T-cell (primary cell): ENCODE measurements at regions not wholly inside any gene's neighbourhood (a gene's known extent, or its start where the extent isn't known, plus 50 kb on each side); places are given as distances from the start of the nearest gene placed in this dataset.
A peak's percentile ranks its signal among the peaks of the same experiment; 100 is the strongest.

Source experiments
- ATAC-seq, 4 experiments: fragments of 200-7000 bp in 3 of 4; fragments of 150-1000 bp in 1 of 4; cut with Tn5 transposase; replicated peaks in 1 of 4; 1 replicate in 3 of 4; 2 replicates in 1 of 4; pipeline ENCODE4 v1.10.0; 2021; ENCODE audit warnings: moderate library complexity in 3 of 4, mild to moderate bottlenecking in 2 of 4, moderate number of reproducible peaks in 1 of 4
- CTCF ChIA-PET, 2 donors: fragments of 300-600 bp; sonication (Branson Sonifier 250); formaldehyde crosslinking; loops; one replicate each; lab custom pipeline; 2022; ENCODE audit warnings: antibody characterized with exemption in 2 of 2; lab: Charles Lee
- POLR2A ChIA-PET, 2 donors: fragments of 300-600 bp; sonication (Branson Sonifier 250); formaldehyde crosslinking; loops; one replicate each; lab custom pipeline; 2022; ENCODE audit warnings: antibody characterized with exemption in 2 of 2; lab: Charles Lee
- DNase-seq, 35 experiments: peaks; one replicate each; pipeline versions ENCODE4 v3.0.0 to v3.0.0-alpha.2; 2013 to 2023
- H3K27ac ChIP-seq: one replicate; pipeline ENCODE4 v1.5.1; 2013; ENCODE audit warnings: low read length
- H3K27me3 ChIP-seq, 2 experiments: replicated peaks in 1 of 2; 1 replicate in 1 of 2; 2 replicates in 1 of 2; pipeline versions ENCODE4 v1.6.1 to v1.7.0; 2013; ENCODE audit warnings: low read length in 1 of 2, mixed read lengths in 1 of 2; ENCODE audit not compliant: control insufficient read depth in 2 of 2, insufficient read depth in 2 of 2; ENCODE audit errors: extremely low read depth in 1 of 2
- H3K36me3 ChIP-seq, 2 donors: 1 replicate in 1 of 2; 2 replicates in 1 of 2; pipeline versions ENCODE4 v1.6.1 to v1.7.0; 2013; ENCODE audit warnings: low read length in 1 of 2; ENCODE audit not compliant: control insufficient read depth in 2 of 2, insufficient read depth in 1 of 2; ENCODE audit errors: extremely low read depth in 1 of 2
- H3K4me1 ChIP-seq, 2 experiments: 1 replicate in 1 of 2; 2 replicates in 1 of 2; pipeline versions ENCODE4 v1.6.1 to v1.7.0; 2013; ENCODE audit warnings: low read length in 2 of 2, mixed read lengths in 1 of 2; ENCODE audit not compliant: insufficient read depth in 2 of 2, control insufficient read depth in 1 of 2; ENCODE audit errors: extremely low read depth in 1 of 2
- H3K4me3 ChIP-seq, 2 donors: 1 replicate in 1 of 2; 2 replicates in 1 of 2; pipeline versions ENCODE4 v1.5.1 to v1.7.0; 2013; ENCODE audit warnings: mild to moderate bottlenecking in 2 of 2, low read length in 1 of 2, moderate library complexity in 1 of 2; ENCODE audit not compliant: control insufficient read depth in 1 of 2; ENCODE audit errors: extremely low read depth in 1 of 2
- H3K9me3 ChIP-seq: 2 replicates; pipeline ENCODE4 v1.7.0; 2013
- H3K27ac Mint-ChIP-seq, 2 donors: one replicate each; pipeline ENCODE4 v1.8.0; 2020 to 2021; ENCODE audit warnings: mild to moderate bottlenecking in 2 of 2, mixed read lengths in 2 of 2
- H3K27me3 Mint-ChIP-seq, 2 donors: one replicate each; pipeline ENCODE4 v1.8.0; 2021 to 2022; ENCODE audit warnings: mixed read lengths in 2 of 2
- H3K36me3 Mint-ChIP-seq: one replicate; pipeline ENCODE4 v1.8.0; 2021; ENCODE audit warnings: mixed read lengths
- H3K4me1 Mint-ChIP-seq, 3 donors: one replicate each; pipeline ENCODE4 v1.8.0; 2020 to 2022; ENCODE audit warnings: mixed read lengths in 3 of 3, mild to moderate bottlenecking in 1 of 3
- H3K4me3 Mint-ChIP-seq, 3 donors: one replicate each; pipeline ENCODE4 v1.8.0; 2020 to 2022; ENCODE audit warnings: mild to moderate bottlenecking in 3 of 3, mixed read lengths in 3 of 3, moderate library complexity in 3 of 3
- H3K9me3 Mint-ChIP-seq, 3 donors: one replicate each; pipeline ENCODE4 v1.8.0; 2020 to 2022; ENCODE audit warnings: mixed read lengths in 3 of 3
- WGBS: methylation state at CpG from one replicate; pipeline ENCODE4 v1.1.5; 2013; ENCODE audit warnings: missing lambda C conversion rate; ENCODE audit not compliant: insufficient coverage; 5-methylcytosine and 5-hydroxymethylcytosine counted together

DNA sequence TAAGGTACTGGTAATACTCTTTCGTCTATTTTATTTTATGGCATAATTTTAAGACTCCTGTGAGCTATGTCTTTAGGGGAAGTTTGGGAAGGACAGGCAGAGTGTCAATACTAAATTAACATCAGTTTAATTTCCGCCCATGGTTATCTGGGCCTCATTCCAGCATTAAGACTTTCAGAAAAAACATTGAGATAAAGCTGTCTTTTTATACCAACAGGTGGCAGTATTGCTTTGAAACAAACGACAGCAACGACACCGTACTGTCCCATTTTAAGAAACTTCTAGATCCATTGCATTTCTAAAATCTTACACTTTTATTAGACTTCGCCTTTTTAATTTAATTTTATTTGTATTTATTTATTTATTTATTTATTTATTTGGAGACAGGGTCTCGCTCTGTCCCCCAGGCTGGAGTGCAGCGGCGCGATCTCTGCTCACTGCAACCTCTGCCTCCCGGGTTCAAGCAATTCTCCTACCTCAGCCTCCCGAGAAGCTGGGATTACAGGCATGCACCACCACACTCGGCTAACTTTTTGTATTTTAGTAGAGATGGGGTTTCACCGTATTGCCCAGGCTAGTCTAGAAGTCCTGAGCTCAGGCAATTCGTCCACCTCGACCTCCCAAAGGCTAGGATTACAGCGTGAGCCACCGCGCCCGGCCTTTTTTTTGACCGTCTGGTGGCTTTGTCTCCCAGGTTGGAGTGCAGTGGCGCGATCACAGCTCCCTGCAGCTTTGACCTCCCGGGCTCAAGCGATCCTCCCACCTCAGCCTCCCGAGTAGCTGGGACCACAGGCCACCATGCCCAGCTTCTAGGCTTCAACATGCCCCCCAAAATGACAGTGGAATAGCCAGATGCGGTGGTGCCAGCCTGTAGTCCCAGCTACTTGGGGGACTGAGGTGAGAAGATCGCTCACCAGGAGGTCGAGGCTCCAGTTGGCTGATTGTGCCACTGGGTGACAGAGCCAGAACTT, 78.7 kb upstream of the C1GALT1 start:
- H3K27me3 Mint-ChIP-seq, result no peaks in the 10 kb centered on the region
- H3K27me3 ChIP-seq, result peaks cover 0 to 3% of the 10 kb centered on the region in 2 experiments
- DNase-seq, result peak in 6 of 35 experiments; percentile 4 to 80 (median 8)
- H3K27ac Mint-ChIP-seq, result peak overlapping the region in 1 of 2 donors; percentile 34
- H3K4me1 ChIP-seq, result peaks cover 5 to 8% of the 10 kb centered on the region in 2 experiments
- POLR2A ChIA-PET, result interaction anchor here (0.6 to 1.3 kb wide), 4 partner anchors 13 to 446 kb away, joined by 3 to 7 read pairs (median 4); partner anchors contain the start of gene C1GALT1 (in 1 of the 2)
- H3K27ac ChIP-seq, result no peak overlapping the region
- 89% methylated on average over 15 of the region's 29 CpGs for WGBS
- no peak overlapping the region for H3K4me3 ChIP-seq
- no peaks in the 10 kb centered on the region for H3K36me3 ChIP-seq
- H3K4me1 Mint-ChIP-seq, result peaks cover 22 to 27% (median 25%) of the 10 kb centered on the region in 3 donors
- H3K36me3 Mint-ChIP-seq, result peaks cover 1% of the 10 kb centered on the region
- no peak overlapping the region for H3K4me3 Mint-ChIP-seq
- ATAC-seq, result peak; percentile 70 to 86 (median 76)
- no peaks in the 10 kb centered on the region for H3K9me3 ChIP-seq
- peaks cover 0 to 2% (median under 1%) of the 10 kb centered on the region in 3 donors for H3K9me3 Mint-ChIP-seq
- CTCF ChIA-PET, result interaction anchor here (0.6 to 2.0 kb wide), 41 partner anchors 8 to 1192 kb away, joined by 3 to 33 read pairs (median 4); partner anchors contain the start of genes C1GALT1 (in 2 of the 2) and COL28A1 (in 1 of the 2)

DNA sequence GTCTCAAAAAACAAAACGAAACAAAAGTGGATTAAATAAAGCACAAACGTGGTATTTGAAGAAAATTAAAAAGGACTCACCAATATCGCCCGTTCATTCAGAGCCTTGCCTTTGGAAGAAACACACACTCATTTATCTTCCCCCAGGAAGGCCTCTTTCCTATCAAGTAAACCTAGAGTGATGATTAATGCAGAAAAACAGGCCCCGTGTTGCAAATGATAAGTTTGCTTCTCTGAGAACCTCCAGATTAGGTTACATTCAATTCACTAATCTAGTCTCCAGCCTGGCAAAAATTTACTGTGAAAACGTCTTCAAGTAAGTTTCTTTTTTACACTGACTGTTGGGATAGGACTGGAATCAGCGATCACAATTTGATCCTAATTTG, 78.0 kb upstream of the C1GALT1 start:
- ChIA-PET POLR2A (interaction anchor here in 1 of 2 donors (1.7 kb wide), 1 partner anchor 78 kb away, joined by 6 read pairs; no protein-coding TSS in a partner anchor), CTCF (interaction anchor here (1.0 to 1.8 kb wide), 10 partner anchors 9 to 577 kb away, joined by 3 to 33 read pairs (median 3); partner anchors contain the start of gene C1GALT1 (in 1 of the 2))
- H3K4me1 Mint-ChIP-seq, result peaks cover 22 to 27% (median 25%) of the 10 kb centered on the region in 3 donors
- 100% methylated on average over 2 of the region's 7 CpGs for WGBS
- no peak for ATAC-seq
- Histone ChIP-seq H3K4me3 (no peak overlapping the region), H3K9me3 (no peaks in the 10 kb centered on the region), H3K27me3 (peaks cover 0 to 3% of the 10 kb centered on the region in 2 experiments), H3K36me3 (no peaks in the 10 kb centered on the region), H3K4me1 (peaks cover 5 to 8% of the 10 kb centered on the region in 2 experiments), H3K27ac (no peak overlapping the region)
- peaks cover 2% of the 10 kb centered on the region for H3K36me3 Mint-ChIP-seq
- H3K4me3 Mint-ChIP-seq, result no peak overlapping the region
- DNase-seq, result no peak
- H3K27me3 Mint-ChIP-seq, result no peaks in the 10 kb centered on the region
- H3K9me3 Mint-ChIP-seq, result peaks cover 0 to 5% (median 3%) of the 10 kb centered on the region in 3 donors
- peak overlapping the region; percentile 34 to 80 for H3K27ac Mint-ChIP-seq

DNA sequence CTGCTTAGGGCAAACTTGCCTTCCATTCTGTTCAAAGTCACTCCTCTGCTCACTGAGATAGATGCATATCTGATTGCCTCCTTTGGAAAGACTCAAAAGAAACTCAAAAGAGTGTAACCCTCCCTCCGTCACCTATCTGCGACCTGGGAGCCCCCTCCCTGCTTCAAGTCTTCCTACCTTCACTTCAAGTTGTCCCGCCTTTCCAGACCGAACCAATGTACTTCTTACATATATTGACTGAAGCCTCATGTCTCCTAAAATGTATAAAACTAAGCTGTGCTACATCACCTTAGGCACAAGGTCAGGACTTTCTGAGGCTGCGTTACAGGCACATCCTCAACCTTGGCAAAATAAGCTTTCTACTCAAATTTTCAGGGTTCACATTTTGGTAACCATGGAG, 77.4 kb upstream of the C1GALT1 start:
- Mint-ChIP-seq H3K27ac (peak overlapping the region; percentile 43 to 80), H3K4me1 (peaks cover 22 to 27% (median 25%) of the 10 kb centered on the region in 3 donors), H3K36me3 (peaks cover 2% of the 10 kb centered on the region), H3K27me3 (no peaks in the 10 kb centered on the region), H3K4me3 (peak overlapping the region in 1 of 3 donors; percentile 11), H3K9me3 (peaks cover 0 to 5% (median 3%) of the 10 kb centered on the region in 3 donors)
- ChIA-PET CTCF (interaction anchor here (0.6 to 1.4 kb wide), 15 partner anchors 8 to 576 kb away, joined by 3 to 9 read pairs (median 4); partner anchors contain the start of gene C1GALT1 (in 1 of the 2)), POLR2A (interaction anchor here in 1 of 2 donors (1.7 kb wide), 1 partner anchor 77 kb away, joined by 6 read pairs; no protein-coding TSS in a partner anchor)
- H3K9me3 ChIP-seq, result no peaks in the 10 kb centered on the region
- no peaks in the 10 kb centered on the region for H3K36me3 ChIP-seq
- peaks cover 0 to 3% of the 10 kb centered on the region in 2 experiments for H3K27me3 ChIP-seq
- H3K4me3 ChIP-seq, result no peak overlapping the region
- H3K4me1 ChIP-seq, result peaks cover 5 to 8% of the 10 kb centered on the region in 2 experiments
- WGBS, result 94% methylated on average over 4 of the region's 5 CpGs
- DNase-seq (no peak), ATAC-seq (no peak)
- H3K27ac ChIP-seq, result no peak overlapping the region

DNA sequence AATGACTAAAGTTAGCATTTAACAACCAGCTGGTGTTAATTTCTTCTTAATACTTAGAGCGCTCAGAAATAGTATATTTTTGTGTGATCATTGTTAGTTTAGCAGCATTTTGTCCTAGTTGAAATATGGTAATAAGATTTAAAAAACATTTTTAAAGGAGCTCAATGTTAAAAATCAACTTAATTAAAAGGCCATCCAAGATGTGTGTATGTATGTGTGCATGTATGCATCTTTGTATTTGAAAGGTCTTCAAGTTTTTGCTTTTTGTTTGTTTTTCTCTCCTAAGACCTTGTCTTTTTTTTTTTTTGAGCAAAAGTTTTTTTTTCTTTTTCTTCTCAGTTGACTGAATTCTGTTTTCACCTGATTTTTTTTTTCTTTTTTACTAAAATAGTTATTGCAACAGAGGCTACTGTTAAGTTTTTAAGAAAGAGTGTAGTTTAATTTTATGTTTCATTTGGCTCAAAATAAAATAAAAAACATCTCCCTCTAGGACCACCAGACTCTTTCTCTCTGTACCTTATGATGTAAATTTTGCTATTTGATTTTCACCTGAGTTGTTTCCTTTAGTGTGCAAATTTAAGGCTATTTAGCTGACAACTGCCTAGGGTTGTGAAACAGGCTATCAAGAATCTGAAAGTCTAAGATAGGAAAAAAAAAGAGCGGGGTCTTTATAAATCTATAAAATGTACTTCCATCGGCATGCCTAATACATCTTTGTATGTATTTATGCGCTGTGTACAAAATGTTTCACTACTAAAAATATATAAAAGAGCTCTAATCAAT, 76.4 kb upstream of the C1GALT1 start:
- Histone ChIP-seq H3K4me1 (peaks cover 5 to 8% of the 10 kb centered on the region in 2 experiments), H3K36me3 (no peaks in the 10 kb centered on the region), H3K27ac (no peak overlapping the region), H3K4me3 (no peak overlapping the region), H3K9me3 (no peaks in the 10 kb centered on the region), H3K27me3 (peaks cover 0 to 3% of the 10 kb centered on the region in 2 experiments)
- ATAC-seq, result no peak
- H3K4me1 Mint-ChIP-seq, result peaks cover 22 to 27% (median 25%) of the 10 kb centered on the region in 3 donors
- H3K36me3 Mint-ChIP-seq, result peaks cover 2% of the 10 kb centered on the region
- peak overlapping the region; percentile 43 to 80 for H3K27ac Mint-ChIP-seq
- no peaks in the 10 kb centered on the region for H3K27me3 Mint-ChIP-seq
- peak overlapping the region in 1 of 3 donors; percentile 11 for H3K4me3 Mint-ChIP-seq
- WGBS, result no CpG with 5 or more reads among the region's 4 CpGs
- POLR2A ChIA-PET, result interaction anchor here (0.5 to 1.7 kb wide), 4 partner anchors 45 to 806 kb away, joined by 3 to 6 read pairs (median 3); no protein-coding TSS in a partner anchor
- CTCF ChIA-PET, result interaction anchor here (0.6 to 1.5 kb wide), 16 partner anchors 7 to 1190 kb away, joined by 3 to 9 read pairs (median 4); partner anchors contain the start of gene C1GALT1 (in 1 of the 2)
- DNase-seq, result no peak
- peaks cover 0 to 5% (median 3%) of the 10 kb centered on the region in 3 donors for H3K9me3 Mint-ChIP-seq

DNA sequence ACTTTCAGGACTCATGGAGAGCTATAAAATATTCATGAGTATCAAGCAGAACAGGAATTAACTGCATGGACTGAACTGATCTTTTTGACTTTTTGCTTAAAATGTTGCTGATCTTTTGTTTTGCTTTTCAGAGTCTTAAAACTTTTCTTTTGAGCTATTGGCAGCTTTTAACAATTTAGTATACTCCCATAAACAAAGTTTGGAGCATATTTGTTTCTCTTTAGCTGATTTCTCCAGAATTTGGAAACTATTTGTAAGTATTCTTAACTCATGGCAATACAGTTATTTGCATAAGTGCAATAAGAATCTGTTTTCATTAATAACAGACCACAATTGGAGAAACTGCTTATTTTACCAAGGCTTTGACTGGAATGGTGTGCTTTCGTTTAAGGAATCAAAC, 73.4 kb upstream of the C1GALT1 start:
- Mint-ChIP-seq H3K27ac (no peak overlapping the region), H3K27me3 (peaks cover 0 to 2% of the 10 kb centered on the region in 2 donors), H3K9me3 (peaks cover 0 to 5% (median 3%) of the 10 kb centered on the region in 3 donors), H3K4me1 (peaks cover 19 to 23% (median 21%) of the 10 kb centered on the region in 3 donors), H3K4me3 (no peak overlapping the region), H3K36me3 (peaks cover 2% of the 10 kb centered on the region)
- Histone ChIP-seq H3K27me3 (peaks cover 0 to under 1% of the 10 kb centered on the region in 2 experiments), H3K36me3 (no peaks in the 10 kb centered on the region), H3K4me1 (peaks cover 5% of the 10 kb centered on the region in 2 experiments), H3K9me3 (no peaks in the 10 kb centered on the region), H3K27ac (no peak overlapping the region), H3K4me3 (no peak overlapping the region)
- POLR2A ChIA-PET, result no interaction called here
- ATAC-seq (no peak), DNase-seq (no peak)
- CTCF ChIA-PET, result interaction anchor here in 1 of 2 donors (0.6 kb wide), 1 partner anchor 423 kb away, joined by 4 read pairs; no protein-coding TSS in a partner anchor
- WGBS, result 100% methylated on average over 1 of the region's 1 CpG
